ENCODE measurements at regions not wholly inside any gene's neighbourhood (a gene's known extent, or its start where the extent isn't known, plus 50 kb on each side); places are given as distances from the start of the nearest gene placed in this dataset.

DNA sequence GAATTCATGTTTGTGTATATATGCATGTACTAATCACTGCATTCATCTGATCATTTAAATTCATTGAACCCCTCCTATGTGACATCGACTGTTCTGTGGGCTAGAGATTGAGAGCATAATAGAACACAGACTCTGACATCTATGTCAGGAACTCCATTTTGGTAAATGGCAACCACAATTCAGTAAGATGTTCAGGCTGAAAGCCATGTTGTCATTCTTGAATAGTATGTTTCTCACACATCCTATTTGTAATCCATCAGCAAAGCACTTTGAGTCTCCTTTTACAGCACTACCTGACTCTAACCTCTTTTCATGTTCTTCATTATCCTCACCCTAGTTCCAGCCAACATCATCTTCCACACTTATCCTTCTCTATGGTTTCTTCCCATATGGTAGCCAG is 413.8 kb upstream of the MEX3C start:
- TF ChIP-seq CTCF (IDR thresholded peaks at IDR 0.05) (no peak), POLR2A (IDR thresholded peaks at IDR 0.05) (no peak)
